H1 (cell line): ENCODE measurements at regions not wholly inside any gene's neighbourhood (a gene's known extent, or its start where the extent isn't known, plus 50 kb on each side); places are given as distances from the start of the nearest gene placed in this dataset.

Experiments used
- ATF2 ChIP-seq: IDR thresholded peaks from 2 replicates; pipeline ENCODE4 v1.6.1; 2012; ENCODE audit warnings: low read length, inconsistent platforms
- BACH1 ChIP-seq: IDR thresholded peaks from 2 replicates; pipeline ENCODE4 v1.6.1; 2012; ENCODE audit warnings: low read length, improper control_type of control experiment
- CBX8 ChIP-seq: fragments of 300-800, 300-1000 bp; sonication (generic); IDR thresholded peaks from 2 replicates; pipeline ENCODE4 v1.7.1; 2016; ENCODE audit warnings: low read depth, low read length, borderline replicate concordance
- CHD2 ChIP-seq: IDR thresholded peaks from 2 replicates; pipeline ENCODE4 v1.6.1; 2012; ENCODE audit warnings: low read length, improper control_type of control experiment
- CHD7 ChIP-seq: fragments of 300-600 bp; sonication (generic); IDR thresholded peaks from 2 replicates; pipeline ENCODE4 v1.7.1; 2012; ENCODE audit warnings: low read length, moderate library complexity, mild to moderate bottlenecking, inconsistent platforms; ENCODE audit not compliant: insufficient replicate concordance
- EP300 ChIP-seq, 2 experiments: IDR thresholded peaks; 1 replicate in 1 of 2; 2 replicates in 1 of 2; pipeline ENCODE4 v1.6.1; 2011 to 2012; ENCODE audit warnings: low read depth in 2 of 2, low read length in 2 of 2, mild to moderate bottlenecking in 2 of 2, borderline replicate concordance in 1 of 2, inconsistent platforms in 1 of 2, moderate library complexity in 1 of 2
- HDAC2 ChIP-seq, 2 experiments: fragments of 300-600 bp in 1 of 2; sonication (generic) in 1 of 2; IDR thresholded peaks; 2 replicates each; pipeline ENCODE4 v1.6.1; 2011 to 2012; ENCODE audit warnings: low read depth in 2 of 2, low read length in 2 of 2, mild to moderate bottlenecking in 2 of 2, moderate library complexity in 2 of 2, borderline replicate concordance in 1 of 2, inconsistent platforms in 1 of 2
- SUZ12 ChIP-seq: fragments of 200-600 bp; sonication (generic); IDR thresholded peaks from 2 replicates; pipeline ENCODE4 v1.6.1; 2012; ENCODE audit warnings: mild to moderate bottlenecking, inconsistent platforms, low read length, moderate library complexity, mixed read lengths
- TCF12 ChIP-seq: IDR thresholded peaks from 2 replicates; pipeline ENCODE4 v1.6.1; 2011; ENCODE audit warnings: low read depth, mild to moderate bottlenecking, low read length

GRCh38 chr4:189822326-189822725 is 118.3 kb upstream of the FRG1 start (continued):
- TF ChIP-seq CHD7 (no peak), CBX8 (no peak), TCF12 (no peak), ATF2 (no peak), BACH1 (no peak), SUZ12 (no peak), EP300 (IDR thresholded peaks at IDR 0.05; ENCODE audit: borderline replicate concordance in 1 of 2, low read depth in 2 of 2, low read length in 2 of 2) (no peak), HDAC2 (IDR thresholded peaks at IDR 0.05; ENCODE audit: borderline replicate concordance in 1 of 2, low read depth in 2 of 2, low read length in 2 of 2) (no peak), CHD2 (no peak)
